ENCODE measurements at regions not wholly inside any gene's neighbourhood (a gene's known extent, or its start where the extent isn't known, plus 50 kb on each side); places are given as distances from the start of the nearest gene placed in this dataset.

DNA sequence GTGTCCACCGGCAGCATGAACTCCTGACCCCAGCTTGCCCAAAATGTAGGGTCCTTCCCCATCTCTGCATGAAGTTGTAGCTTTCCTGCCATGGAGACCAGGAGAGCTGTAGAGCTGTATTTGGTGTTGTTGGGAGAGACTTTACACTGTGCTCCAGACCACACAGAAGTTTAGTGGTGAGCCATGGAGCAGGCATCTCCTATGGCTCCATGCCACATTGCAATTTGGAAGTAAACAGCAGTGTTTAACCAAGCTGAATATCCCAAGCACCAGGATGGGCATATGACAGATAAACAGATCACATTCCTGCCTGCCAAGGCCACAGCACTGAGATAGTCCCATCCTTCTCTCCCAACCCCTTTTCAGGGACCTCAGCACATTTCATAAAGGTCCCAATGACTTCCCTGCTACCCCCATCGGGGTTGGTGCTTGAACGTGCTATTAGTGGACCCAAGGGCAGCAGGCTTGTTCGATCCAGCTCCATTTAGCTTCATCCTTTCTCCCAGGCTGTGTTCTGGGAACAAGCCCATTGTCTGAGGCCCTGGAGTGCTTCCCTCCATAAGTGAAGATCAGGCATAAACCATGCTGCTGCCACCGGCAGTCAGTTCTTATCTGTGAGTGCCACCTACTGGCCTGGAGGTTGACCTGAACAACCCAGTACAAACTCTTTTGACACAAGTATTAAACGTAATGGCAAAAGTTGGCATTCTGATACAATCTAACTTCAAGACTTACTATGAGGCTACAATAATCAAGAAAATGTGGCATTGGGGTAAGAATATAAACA is 172.3 kb upstream of the ATXN7L3B start:
- peak overlapping the region; percentile 0; the same call in 1 of the 2 replicates for H3K27ac ChIP-seq
- TF ChIP-seq, protein P1, sequence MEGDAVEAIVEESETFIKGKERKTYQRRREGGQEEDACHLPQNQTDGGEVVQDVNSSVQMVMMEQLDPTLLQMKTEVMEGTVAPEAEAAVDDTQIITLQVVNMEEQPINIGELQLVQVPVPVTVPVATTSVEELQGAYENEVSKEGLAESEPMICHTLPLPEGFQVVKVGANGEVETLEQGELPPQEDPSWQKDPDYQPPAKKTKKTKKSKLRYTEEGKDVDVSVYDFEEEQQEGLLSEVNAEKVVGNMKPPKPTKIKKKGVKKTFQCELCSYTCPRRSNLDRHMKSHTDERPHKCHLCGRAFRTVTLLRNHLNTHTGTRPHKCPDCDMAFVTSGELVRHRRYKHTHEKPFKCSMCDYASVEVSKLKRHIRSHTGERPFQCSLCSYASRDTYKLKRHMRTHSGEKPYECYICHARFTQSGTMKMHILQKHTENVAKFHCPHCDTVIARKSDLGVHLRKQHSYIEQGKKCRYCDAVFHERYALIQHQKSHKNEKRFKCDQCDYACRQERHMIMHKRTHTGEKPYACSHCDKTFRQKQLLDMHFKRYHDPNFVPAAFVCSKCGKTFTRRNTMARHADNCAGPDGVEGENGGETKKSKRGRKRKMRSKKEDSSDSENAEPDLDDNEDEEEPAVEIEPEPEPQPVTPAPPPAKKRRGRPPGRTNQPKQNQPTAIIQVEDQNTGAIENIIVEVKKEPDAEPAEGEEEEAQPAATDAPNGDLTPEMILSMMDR (conservative IDR thresholded peaks at IDR 0.05), result no peak; the same call in 1 of the 2 replicates

DNA sequence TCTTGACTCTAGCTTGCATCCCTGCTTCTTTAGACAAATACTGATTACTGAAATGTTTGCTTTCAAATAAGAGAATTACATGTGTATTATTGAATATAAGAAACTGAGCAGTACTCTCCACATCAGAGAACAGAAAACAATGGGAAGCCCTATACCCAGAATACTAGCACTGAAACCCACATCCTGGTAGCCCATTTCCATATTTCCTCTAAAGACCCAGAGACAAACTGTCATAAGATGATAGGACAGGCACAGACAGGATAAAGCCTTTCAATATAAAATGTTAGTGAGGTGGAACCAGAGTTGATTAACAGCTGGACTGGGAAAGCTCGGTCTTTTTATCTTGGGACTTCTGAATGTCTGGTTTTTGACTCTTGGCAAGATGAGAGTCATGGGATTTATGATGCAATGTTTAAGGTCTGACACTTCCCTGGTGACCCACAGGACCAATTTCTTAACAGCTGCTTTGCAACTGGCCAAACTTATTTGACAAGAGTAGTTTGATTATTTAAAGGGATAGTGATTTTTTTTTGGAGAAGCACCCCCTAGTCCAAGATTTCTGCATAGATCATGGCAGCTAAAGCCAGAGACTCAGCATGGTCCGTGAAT is 166.9 kb upstream of the ATXN7L3B start:
- TF ChIP-seq, protein P1 (conservative IDR thresholded peaks at IDR 0.05), result no peak
- no peak overlapping the region for H3K27ac ChIP-seq

DNA sequence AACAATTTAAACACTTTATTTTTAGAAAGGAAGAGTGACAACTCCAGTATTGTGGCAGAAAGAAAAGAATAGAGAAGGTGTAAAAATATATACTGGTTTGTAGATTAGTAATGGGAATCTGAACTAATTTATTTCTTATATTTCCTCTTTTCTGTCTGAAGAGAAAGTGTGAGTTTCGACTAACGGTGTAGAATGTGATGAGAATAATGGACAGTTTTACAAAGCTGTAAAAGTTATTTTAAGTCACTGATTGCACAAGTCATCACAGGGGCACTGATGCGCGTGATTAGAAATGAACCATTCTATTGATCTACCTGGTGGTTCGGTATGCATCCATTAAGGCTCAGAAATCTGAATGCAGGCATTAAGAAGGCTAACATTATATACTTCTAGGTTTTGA is 158.5 kb upstream of the ATXN7L3B start:
- TF ChIP-seq, protein P1 (conservative IDR thresholded peaks at IDR 0.05), result no peak
- H3K27ac ChIP-seq, result no peak overlapping the region

DNA sequence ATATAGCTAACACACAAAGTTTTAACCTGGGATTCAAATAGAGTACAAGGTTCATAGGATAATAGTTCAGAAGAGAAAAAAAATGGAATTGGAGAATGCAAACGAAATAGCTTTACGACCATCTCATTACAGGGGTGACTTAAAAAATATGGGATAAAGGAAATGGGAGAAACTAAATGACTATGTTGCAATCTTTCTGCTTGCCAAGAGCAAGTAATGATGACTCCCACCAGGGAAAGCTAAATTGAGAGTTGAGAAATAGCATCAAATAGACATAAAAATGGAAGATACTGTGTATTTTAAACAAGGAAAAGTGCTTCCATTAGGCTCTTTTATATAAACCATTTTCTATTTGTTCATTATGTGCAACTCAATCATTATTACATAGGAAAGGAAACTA is 155.7 kb upstream of the ATXN7L3B start:
- TF ChIP-seq, protein P1 (conservative IDR thresholded peaks at IDR 0.05), result no peak
- H3K27ac ChIP-seq, result no peak overlapping the region

DNA sequence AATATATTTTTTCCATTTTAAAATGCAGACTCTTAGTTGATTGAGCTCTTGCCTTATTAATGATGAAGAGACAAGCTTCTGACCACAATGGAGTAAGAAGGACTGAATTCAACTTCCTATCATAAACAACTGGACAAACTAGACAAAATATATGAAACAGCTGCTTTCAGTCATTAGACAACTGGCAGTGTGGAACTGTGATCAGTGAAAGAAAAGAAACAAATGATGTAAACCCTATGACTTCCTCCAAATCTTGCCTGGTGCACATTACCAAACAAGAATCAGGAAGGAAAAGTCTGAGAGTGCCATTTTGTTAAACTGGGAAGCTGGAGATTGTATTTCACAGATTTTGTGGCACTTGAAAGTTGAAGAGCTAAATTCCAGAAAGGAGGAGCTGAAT is 154.7 kb upstream of the ATXN7L3B start:
- TF ChIP-seq, protein P1 (conservative IDR thresholded peaks at IDR 0.05), result no peak
- no peak overlapping the region for H3K27ac ChIP-seq

DNA sequence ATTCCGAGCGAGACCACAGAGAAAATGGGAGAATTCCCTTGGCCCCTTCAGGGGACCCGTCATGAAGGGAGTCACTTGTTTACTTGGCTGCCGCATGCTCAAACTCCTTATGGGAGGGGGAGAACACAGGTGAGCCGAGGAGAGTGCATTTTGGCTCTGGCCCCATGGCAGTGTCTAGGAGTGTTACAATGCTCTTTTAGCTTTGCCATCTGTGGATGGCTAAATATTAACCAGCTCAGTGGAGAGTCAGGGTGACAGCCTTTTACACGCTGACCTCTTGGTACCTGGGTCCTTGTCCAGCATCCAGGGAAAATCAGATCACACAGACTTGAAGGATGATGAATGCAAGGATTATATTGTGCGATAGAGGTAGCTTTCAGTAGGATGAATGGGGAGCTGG is 146.4 kb upstream of the ATXN7L3B start:
- peak overlapping the region; percentile 72 for H3K27ac ChIP-seq
- TF ChIP-seq, protein P1 (conservative IDR thresholded peaks at IDR 0.05), result no peak

DNA sequence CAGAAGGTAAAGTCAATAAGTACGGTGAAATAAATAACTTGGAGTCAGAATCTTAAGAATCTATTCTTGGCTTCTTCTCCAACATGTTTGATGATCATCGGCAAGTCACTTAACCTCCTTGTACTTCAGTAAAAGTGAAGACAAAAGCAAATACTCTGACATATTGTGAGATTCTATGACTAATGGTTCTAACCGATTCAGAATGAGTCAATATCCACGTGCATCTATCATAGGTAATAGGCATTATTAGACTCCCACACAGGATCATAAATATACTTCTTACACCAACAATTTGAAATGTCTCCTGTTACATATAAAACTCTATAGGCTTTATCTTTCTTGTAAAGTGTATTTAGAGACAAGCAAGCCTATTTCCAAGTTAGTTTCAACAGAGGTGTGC is 144.4 kb upstream of the ATXN7L3B start:
- TF ChIP-seq, protein P1 (conservative IDR thresholded peaks at IDR 0.05), result no peak
- H3K27ac ChIP-seq, result peak overlapping the region; percentile 72
